HG03139 (cell line): ENCODE measurements at regions not wholly inside any gene's neighbourhood (a gene's known extent, or its start where the extent isn't known, plus 50 kb on each side); places are given as distances from the start of the nearest gene placed in this dataset.
"Not testable (repeated sequence)": the region's sequence is repeated elsewhere in the genome, so short reads cannot be mapped to it uniquely, and the experiment has no call there.

Experiments used
- ATAC-seq: cut with Tn5 transposase; IDR thresholded peaks from one replicate; pipeline ENCODE4 v1.9.1; 2021; ENCODE audit not compliant: unreplicated experiment

DNA sequence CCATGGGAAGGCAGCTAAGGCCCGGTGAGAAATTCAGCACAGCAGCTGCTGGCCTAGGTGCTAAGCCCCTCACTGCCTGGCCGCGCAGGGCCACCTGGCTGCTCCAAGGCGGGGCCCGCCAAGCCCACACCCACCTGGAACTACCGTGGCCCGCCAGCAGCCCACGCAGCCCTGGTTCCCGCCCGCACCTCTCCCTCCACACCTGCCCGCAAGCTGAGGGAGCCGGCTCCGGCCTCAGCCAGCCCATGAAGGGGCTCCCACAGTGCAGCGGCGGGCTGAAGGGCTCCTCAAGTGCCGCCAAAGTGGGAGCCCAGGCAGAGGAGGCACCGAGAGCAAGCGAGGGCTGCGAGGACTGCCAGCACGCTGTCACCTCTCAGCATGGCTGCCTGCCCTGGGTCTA is 146.9 kb upstream of the APOOL start:
- not testable (repeated sequence) for ATAC-seq

DNA sequence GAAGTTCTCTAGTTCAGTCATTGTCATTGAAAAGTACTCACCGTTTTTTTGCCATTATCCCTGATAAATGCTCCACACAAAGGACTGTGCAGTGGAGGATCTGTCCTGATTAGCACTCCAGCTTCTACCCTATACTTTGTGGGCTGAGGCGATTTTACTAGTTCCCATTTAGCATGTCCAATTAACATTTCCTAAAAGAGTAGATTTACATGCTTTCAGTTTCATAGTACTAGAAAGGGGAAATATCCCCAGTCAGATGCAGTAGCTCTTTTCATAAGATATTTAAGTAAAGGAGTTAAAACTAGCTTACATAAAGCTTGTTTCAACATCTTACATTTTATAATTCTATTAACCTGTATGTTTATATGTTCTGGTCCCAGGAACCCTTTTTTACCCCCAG is 144.9 kb upstream of the APOOL start:
- not testable (repeated sequence) for ATAC-seq

DNA sequence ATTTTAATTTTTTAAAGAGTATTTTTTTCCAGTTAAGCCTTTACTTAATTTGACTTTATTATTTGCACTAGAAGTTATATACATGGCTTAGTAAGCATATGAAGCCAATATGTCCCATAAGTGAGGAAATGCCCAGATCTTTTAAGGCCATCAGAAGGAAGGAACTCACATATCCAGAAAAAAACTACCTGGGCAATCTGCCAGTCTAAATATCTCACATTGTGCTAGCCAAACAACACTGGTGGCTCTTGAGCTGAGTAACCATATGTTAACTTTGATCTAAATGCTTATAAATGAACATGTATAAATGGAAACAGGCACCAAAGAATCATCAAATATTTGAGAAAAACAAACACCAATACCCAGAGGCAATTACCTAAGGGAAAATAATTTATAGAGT is 138.6 kb upstream of the APOOL start:
- no peak for ATAC-seq

DNA sequence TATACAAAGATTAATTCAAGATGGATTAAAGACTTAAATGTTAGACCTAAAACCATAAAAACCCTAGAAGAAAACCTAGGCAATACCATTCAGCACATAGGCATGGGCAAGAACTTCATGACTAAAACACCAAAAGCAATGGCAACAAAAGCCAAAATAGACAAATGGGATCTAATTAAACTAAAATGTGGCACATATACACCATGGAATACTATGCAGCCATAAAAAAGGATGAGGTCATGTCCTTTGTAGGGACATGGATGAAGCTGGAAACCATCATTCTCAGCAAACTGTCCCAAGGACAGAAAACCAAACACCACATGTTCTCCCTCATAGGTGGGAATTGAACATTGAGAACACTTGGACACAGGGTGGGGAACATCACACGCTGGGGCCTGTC is 133.4 kb upstream of the APOOL start:
- ATAC-seq, result not testable (repeated sequence)

DNA sequence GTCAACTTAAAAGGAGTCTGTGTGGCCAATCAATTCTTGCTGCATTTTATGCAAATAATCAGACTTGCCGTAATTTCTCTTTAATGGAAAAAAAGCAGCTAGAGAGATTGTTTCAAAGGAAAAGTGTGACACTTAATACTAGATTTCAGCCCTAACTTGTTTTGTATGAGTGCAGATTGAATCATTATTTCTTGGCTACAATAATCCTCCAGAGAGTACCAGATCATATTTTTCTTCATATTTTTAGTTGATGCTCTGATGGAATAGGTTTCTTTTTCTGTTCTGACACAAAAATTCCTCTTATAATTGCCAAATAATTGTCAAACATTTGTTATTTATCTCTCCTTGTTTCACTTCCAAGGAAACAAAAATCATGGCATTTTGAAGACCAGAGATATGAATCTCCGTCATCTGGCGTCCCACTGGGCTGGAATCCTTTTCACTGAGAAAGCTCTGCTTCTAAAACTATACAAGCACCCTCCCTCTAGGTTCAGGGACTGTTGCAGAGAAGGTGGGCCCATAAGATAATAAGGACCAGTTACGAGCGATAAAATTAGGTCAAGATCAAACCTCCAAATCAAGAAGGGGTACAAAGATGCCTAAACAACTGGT is 131.4 kb upstream of the APOOL start:
- not testable (repeated sequence) for ATAC-seq

DNA sequence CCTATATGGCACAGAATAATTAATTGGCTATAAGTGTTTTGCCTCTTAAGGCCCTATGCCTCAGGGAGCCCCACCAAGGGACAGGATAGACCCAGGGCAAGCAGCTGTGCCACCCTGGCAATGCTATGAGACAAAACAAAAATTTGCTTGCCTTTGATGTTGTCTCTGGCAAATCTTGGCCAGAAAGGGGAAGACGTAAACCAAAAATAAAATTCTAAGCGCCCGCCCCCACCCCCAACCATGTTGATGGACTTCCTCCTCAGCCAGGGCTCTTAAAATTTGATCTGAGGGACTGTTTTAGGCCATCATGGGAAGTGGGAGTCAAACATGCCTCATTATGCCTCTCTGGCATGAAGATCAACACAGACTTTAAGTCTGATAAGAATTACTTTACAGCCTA is 130.5 kb upstream of the APOOL start:
- no peak for ATAC-seq

DNA sequence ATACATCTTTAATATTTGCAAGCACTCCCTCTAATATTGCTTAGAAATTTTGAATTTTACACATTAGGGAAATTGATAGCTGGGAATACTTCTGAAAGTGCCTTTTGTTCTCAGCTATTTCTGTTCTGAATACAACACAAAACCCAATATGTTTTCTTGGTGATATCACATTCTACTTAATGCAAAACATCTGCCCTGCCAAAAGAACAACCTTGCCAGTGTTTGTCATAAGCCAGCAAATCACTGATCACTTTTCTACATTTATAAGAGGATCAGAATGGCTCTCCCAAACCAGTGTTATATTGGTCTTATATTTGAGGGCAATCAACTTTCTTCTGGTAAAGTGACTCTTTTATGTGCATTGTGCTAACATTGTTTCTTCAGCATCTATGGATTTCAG is 126.8 kb upstream of the APOOL start:
- ATAC-seq, result no peak

DNA sequence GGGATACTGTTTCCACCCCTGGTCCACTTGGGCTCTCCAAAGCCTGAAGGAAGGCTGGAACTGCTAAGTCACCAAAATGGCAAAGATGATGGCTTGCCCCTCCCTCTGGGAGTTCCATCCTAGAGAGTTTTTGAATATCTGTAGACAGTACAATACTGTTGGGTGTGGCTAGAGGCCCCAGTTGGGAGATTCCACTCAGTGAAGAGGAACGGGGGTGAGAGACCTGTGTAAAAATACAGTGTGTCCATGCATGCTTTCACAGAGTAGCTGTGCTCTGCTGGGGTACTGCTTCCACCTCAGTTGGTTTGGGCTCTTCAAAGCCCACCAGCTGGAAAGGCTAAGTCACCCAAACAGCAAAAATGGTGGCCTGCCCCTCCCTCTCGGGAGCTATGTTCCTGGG is 109.8 kb upstream of the APOOL start:
- ATAC-seq, result no peak

DNA sequence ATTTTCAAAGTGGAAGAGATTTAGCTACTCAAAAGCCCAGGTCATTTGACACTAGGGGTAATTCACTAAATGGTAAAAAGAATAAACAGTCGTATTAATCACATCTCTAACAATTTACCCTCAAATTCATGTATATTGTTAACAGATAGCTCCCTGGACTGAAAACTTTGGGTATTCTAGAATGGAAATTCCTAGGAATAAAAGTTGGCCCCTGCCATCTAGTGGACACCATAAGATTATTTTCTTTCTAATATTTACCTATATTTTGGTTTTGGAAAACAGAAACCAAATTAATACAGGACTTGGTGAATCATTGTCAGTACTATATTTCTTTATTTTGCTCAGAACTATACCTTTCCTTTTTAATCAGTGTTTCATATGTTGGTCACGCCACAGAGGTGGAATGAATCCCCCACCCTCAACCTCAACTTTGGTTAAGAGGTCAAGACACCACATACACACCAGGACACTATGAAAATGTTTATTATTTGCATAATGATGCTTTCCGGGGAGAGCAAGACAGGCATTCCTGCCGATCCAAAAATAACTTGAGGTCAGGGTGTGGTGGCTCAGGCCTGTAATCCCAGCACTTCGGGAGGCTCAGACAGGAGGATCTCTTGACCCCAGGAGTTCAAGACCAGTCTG is 96.2 kb upstream of the APOOL start:
- no peak for ATAC-seq

DNA sequence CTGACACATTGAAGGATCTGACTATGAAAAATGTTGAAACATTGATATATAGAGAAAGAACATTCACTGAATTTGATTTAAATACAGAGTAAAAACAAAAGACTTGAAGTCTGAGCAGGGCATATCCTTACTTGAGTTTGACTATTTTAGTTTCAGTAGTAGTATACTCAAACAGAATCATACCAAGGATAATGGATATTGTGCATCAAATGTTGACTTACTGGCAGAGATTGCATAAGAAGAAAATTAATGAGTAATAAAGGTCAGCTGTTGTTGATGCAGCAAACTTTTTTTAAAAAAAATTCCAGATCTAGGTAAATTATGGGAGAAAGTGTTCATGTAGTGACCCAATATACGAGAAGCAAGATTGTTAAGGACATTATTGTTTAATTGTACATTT is 94.5 kb upstream of the APOOL start:
- ATAC-seq, result no peak

DNA sequence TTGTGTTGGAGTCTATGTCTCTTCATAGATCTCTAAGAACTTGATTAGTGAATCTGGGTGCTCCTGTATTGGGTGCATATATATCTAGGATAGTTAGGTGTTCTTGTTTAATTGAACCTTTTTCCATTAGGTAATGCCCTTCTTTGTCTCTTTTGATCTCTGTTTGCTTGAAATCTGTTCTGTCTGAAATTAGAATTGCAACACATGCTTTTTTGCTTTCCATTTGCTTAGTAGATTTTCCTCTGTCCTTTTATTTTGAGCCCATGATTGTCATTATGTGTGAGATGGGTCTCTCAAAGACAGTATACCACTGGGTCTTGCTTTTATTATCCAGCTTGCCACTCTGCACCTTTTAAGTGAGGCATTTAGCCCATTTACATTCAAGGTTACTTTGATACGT is 79.1 kb upstream of the APOOL start:
- ATAC-seq, result no peak

DNA sequence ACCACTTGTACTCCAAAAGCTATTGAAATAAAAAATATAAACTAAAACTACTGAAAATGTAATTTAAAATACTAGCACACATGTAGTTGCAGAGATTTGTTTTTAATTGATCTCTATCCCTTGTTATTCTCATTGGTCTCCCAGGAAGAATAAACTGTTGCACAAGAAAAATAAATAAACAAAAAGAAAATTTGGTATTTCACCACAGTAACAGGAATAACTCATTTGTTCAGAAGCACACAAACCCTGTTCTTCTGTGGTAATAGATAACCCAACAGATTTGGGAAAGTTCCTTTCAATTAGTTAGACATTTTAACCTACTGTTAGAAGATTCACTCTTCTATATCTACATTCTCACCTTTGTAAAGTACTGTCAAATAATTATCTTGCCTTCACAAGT is 70.9 kb upstream of the APOOL start:
- ATAC-seq, result no peak

DNA sequence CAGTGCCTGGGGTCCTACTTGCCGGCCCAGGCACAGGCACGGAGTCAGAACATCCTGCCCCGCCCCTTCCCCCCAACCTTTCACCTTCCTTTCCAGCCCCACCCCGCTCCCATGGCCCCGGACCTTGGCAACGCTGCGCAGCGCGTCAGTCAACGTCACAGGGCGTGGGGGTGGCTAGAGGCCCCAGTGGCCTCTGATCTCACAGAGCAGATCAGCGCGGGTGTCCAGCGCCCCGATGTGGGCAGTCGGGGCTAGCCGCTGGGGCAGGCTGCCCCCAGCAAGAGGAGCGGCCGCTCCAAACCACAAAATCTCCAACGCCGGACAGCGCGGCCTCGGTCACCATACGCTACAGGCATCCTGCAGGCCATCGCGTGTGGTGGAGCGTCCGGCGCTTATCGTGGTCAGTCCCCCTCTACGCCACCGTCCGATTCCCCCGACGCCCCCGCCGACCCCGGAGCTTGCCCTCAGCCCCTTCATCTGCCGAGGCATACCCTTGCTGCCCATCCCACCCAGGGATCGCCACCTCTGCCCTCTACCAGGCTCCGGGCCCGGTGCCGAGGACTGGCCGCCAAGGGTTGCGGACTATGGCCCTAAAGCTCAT is 69.6 kb upstream of the APOOL start:
- no peak for ATAC-seq
